CD14-positive monocyte (primary cell): ENCODE measurements at regions not wholly inside any gene's neighbourhood (a gene's known extent, or its start where the extent isn't known, plus 50 kb on each side); places are given as distances from the start of the nearest gene placed in this dataset.

Source experiments
- DNase-seq, 3 donors: peaks; one replicate each; pipeline ENCODE4 v3.0.0-alpha.2; 2011 to 2022
- H2AFZ ChIP-seq: 2 replicates; pipeline ENCODE4 v1.6.0; 2012; ENCODE audit warnings: mild to moderate bottlenecking, low read depth, low read length, inconsistent platforms; ENCODE audit not compliant: insufficient read depth, poor library complexity, severe bottlenecking
- H3K27ac ChIP-seq, 2 donors: 1 replicate in 1 of 2; 2 replicates in 1 of 2; pipeline ENCODE4 v1.5.1; 2012 to 2013; ENCODE audit warnings: low read length in 2 of 2, control low read depth in 1 of 2, inconsistent platforms in 1 of 2, low read depth in 1 of 2, mild to moderate bottlenecking in 1 of 2
- H3K27me3 ChIP-seq, 2 donors: one replicate each; pipeline versions ENCODE4 v1.6.0 to v1.6.1; 2011 to 2013; ENCODE audit warnings: low read length in 2 of 2; ENCODE audit not compliant: control insufficient read depth in 2 of 2, insufficient read depth in 2 of 2
- H3K36me3 ChIP-seq, 2 donors: replicated peaks in 1 of 2; 1 replicate in 1 of 2; 2 replicates in 1 of 2; pipeline versions ENCODE4 v1.5.1 to v1.6.1; 2012 to 2013; ENCODE audit warnings: low read length in 2 of 2, control low read depth in 1 of 2, inconsistent platforms in 1 of 2, mild to moderate bottlenecking in 1 of 2; ENCODE audit not compliant: insufficient read depth in 2 of 2, control insufficient read depth in 1 of 2
- H3K4me1 ChIP-seq, 2 donors: 1 replicate in 1 of 2; 2 replicates in 1 of 2; pipeline versions ENCODE4 v1.5.1 to v1.6.1; 2012 to 2013; ENCODE audit warnings: low read length in 2 of 2, control low read depth in 1 of 2, inconsistent platforms in 1 of 2, mild to moderate bottlenecking in 1 of 2, moderate library complexity in 1 of 2; ENCODE audit not compliant: insufficient read depth in 2 of 2, control insufficient read depth in 1 of 2
- H3K4me2 ChIP-seq: replicated peaks from 2 replicates; pipeline ENCODE3; 2012; ENCODE audit warnings: low read length, moderate library complexity, mild to moderate bottlenecking; ENCODE audit not compliant: poor library complexity, severe bottlenecking; ENCODE audit errors: extremely low read depth
- H3K4me3 ChIP-seq, 3 experiments: fragments of 200-600 bp in 1 of 3; sonication (generic) in 1 of 3; replicated peaks in 1 of 3; 1 replicate in 2 of 3; 2 replicates in 1 of 3; pipeline ENCODE4 v1.5.1; 2011 to 2013; ENCODE audit warnings: low read length in 3 of 3, mild to moderate bottlenecking in 3 of 3, control low read depth in 2 of 3, low read depth in 2 of 3, inconsistent platforms in 1 of 3, moderate library complexity in 1 of 3
- H3K79me2 ChIP-seq: 2 replicates; pipeline ENCODE4 v1.6.0; 2012; ENCODE audit warnings: mild to moderate bottlenecking, control low read depth, inconsistent platforms, low read length, moderate library complexity; ENCODE audit not compliant: insufficient read depth
- H3K9ac ChIP-seq: 2 replicates; pipeline ENCODE4 v1.6.0; 2017; ENCODE audit warnings: low read length, mild to moderate bottlenecking; ENCODE audit not compliant: insufficient read depth, poor library complexity, severe bottlenecking
- H3K9me3 ChIP-seq, 2 donors: replicated peaks in 1 of 2; 1 replicate in 1 of 2; 2 replicates in 1 of 2; pipeline versions ENCODE4 v1.5.1 to v1.6.1; 2012 to 2013; ENCODE audit warnings: low read length in 2 of 2, control low read depth in 1 of 2; ENCODE audit not compliant: control insufficient read depth in 1 of 2, insufficient read depth in 1 of 2
- H4K20me1 ChIP-seq: 2 replicates; pipeline ENCODE4 v1.6.0; 2012; ENCODE audit warnings: mild to moderate bottlenecking, low read length, control low read depth, moderate library complexity; ENCODE audit not compliant: insufficient read depth
- H3K27ac Mint-ChIP-seq, 7 donors: one replicate each; pipeline ENCODE4 v1.8.0; 2020; ENCODE audit warnings: mild to moderate bottlenecking in 7 of 7, mixed read lengths in 7 of 7, moderate library complexity in 6 of 7, inconsistent platforms in 2 of 7
- H3K27me3 Mint-ChIP-seq, 3 donors: one replicate each; pipeline ENCODE4 v1.8.0; 2021 to 2022; ENCODE audit warnings: low read depth in 3 of 3, mild to moderate bottlenecking in 3 of 3, mixed read lengths in 3 of 3, moderate library complexity in 3 of 3, inconsistent platforms in 1 of 3
- H3K36me3 Mint-ChIP-seq, 2 donors: one replicate each; pipeline ENCODE4 v1.8.0; 2020; ENCODE audit warnings: mixed read lengths in 2 of 2, inconsistent platforms in 1 of 2, mild to moderate bottlenecking in 1 of 2
- H3K4me1 Mint-ChIP-seq: one replicate; pipeline ENCODE4 v1.8.0; 2020; ENCODE audit warnings: mild to moderate bottlenecking, mixed read lengths
- H3K4me3 Mint-ChIP-seq, 2 donors: one replicate each; pipeline ENCODE4 v1.8.0; 2020; ENCODE audit warnings: mild to moderate bottlenecking in 2 of 2, mixed read lengths in 2 of 2, moderate library complexity in 1 of 2
- H3K9me3 Mint-ChIP-seq, 7 donors: one replicate each; pipeline ENCODE4 v1.8.0; 2020 to 2022; ENCODE audit warnings: mixed read lengths in 7 of 7, mild to moderate bottlenecking in 6 of 7, moderate library complexity in 6 of 7, inconsistent platforms in 2 of 7
- CTCF ChIP-seq: fragments of 200-600 bp; IDR thresholded peaks from one replicate; pipeline ENCODE4 v1.8.0; 2022; ENCODE audit warnings: antibody characterized with exemption, mild to moderate bottlenecking
- WGBS: methylation state at CpG from one replicate; pipeline ENCODE4 v1.1.5; 2013; ENCODE audit warnings: missing lambda C conversion rate; ENCODE audit not compliant: insufficient coverage; 5-methylcytosine and 5-hydroxymethylcytosine counted together
- intact Hi-C, 2 donors: fragments of 100-400 bp; cut with micrococcal nuclease; formaldehyde crosslinking; loops; one replicate each; pipeline versions ENCODE4 v1.15.0 to v1.15.1; 2023

GRCh38 chr17:77725846-77726245, 232.7 kb upstream of the TNRC6C start:
- Histone ChIP-seq H3K9me3 (no peaks in the 10 kb centered on the region), H3K79me2 (no peaks in the 10 kb centered on the region), H3K4me1 (no peaks in the 10 kb centered on the region), H4K20me1 (no peaks in the 10 kb centered on the region), H3K27ac (no peak overlapping the region), H3K4me3 (no peak overlapping the region), H2AFZ (no peak overlapping the region), H3K36me3 (no peaks in the 10 kb centered on the region), H3K9ac (no peak overlapping the region), H3K4me2 (no peak overlapping the region), H3K27me3 (no peaks in the 10 kb centered on the region)
- peaks cover 1 to 9% (median 6%) of the 10 kb centered on the region in 3 donors for H3K27me3 Mint-ChIP-seq
- no peak overlapping the region for H3K4me3 Mint-ChIP-seq
- H3K36me3 Mint-ChIP-seq = no peaks in the 10 kb centered on the region
- intact Hi-C loops = no loop called here
- no peak for DNase-seq
- no peak overlapping the region for H3K27ac Mint-ChIP-seq
- 100% methylated on average over 1 of the region's 5 CpGs for WGBS
- TF ChIP-seq CTCF = no peak
- H3K4me1 Mint-ChIP-seq = peaks cover 2% of the 10 kb centered on the region
- peaks cover 0 to 6% (median 2%) of the 10 kb centered on the region in 7 donors for H3K9me3 Mint-ChIP-seq

GRCh38 chr17:77726549-77727006, 231.9 kb upstream of the TNRC6C start:
- Mint-ChIP-seq H3K4me3 (no peak overlapping the region), H3K27ac (no peak overlapping the region), H3K27me3 (peaks cover 1 to 9% (median 6%) of the 10 kb centered on the region in 3 donors), H3K4me1 (peaks cover 2% of the 10 kb centered on the region), H3K9me3 (peaks cover 0 to 5% (median 3%) of the 10 kb centered on the region in 7 donors), H3K36me3 (no peaks in the 10 kb centered on the region)
- whole genome bisulfite sequencing = 100% methylated on average over 1 of the region's 4 CpGs
- H3K4me3 ChIP-seq = no peak overlapping the region
- H2AFZ ChIP-seq = no peak overlapping the region
- H3K4me2 ChIP-seq = no peak overlapping the region
- no peak overlapping the region for H3K27ac ChIP-seq
- H3K79me2 ChIP-seq = no peaks in the 10 kb centered on the region
- H3K9me3 ChIP-seq = peaks cover 0 to 1% of the 10 kb centered on the region in 2 donors
- no peak overlapping the region for H3K9ac ChIP-seq
- H3K36me3 ChIP-seq = no peaks in the 10 kb centered on the region
- no peak for DNase-seq
- no peaks in the 10 kb centered on the region for H4K20me1 ChIP-seq
- intact Hi-C loops = no loop called here
- no peak for TF ChIP-seq CTCF
- no peaks in the 10 kb centered on the region for H3K4me1 ChIP-seq
- no peaks in the 10 kb centered on the region for H3K27me3 ChIP-seq
